NCI-H524 treated with DMSO at 0.1 percent for 48 hours (cell line): ENCODE measurements at regions not wholly inside any gene's neighbourhood (a gene's known extent, or its start where the extent isn't known, plus 50 kb on each side); places are given as distances from the start of the nearest gene placed in this dataset.

Source experiments
- DNase-seq: peaks from one replicate; lab custom pipeline; 2025; lab: John Stamatoyannopoulos, UW

- no peak for DNase-seq
Observed at GRCh38 chr12:105538880-105539279, 208.4 kb downstream of the C12orf75 start.

GRCh38 chr12:105539735-105540134 lies 209.2 kb downstream of the C12orf75 start:
- DNase-seq = no peak

- no peak for DNase-seq
Observed at GRCh38 chr12:105547786-105548185, 217.3 kb downstream of the C12orf75 start.

GRCh38 chr12:105548626-105549025 lies 218.1 kb downstream of the C12orf75 start:
- no peak for DNase-seq

- DNase-seq = no peak
Observed at GRCh38 chr12:105552056-105552455, 221.6 kb downstream of the C12orf75 start.

GRCh38 chr12:105554223-105554678 lies 223.8 kb downstream of the C12orf75 start:
- no peak for DNase-seq

GRCh38 chr12:105554856-105555255 lies 224.4 kb downstream of the C12orf75 start:
- DNase-seq = no peak

GRCh38 chr12:105555556-105556295 lies 225.2 kb downstream of the C12orf75 start:
- no peak for DNase-seq

GRCh38 chr12:105559310-105559709 lies 228.8 kb downstream of the C12orf75 start:
- no peak for DNase-seq

GRCh38 chr12:105561546-105562198 lies 231.2 kb downstream of the C12orf75 start:
- no peak for DNase-seq

GRCh38 chr12:105562199-105562971 lies 231.9 kb downstream of the C12orf75 start:
- DNase-seq = no peak

GRCh38 chr12:105567061-105567460 lies 236.6 kb downstream of the C12orf75 start:
- no peak for DNase-seq

- no peak for DNase-seq
Observed at GRCh38 chr12:105569886-105570285, 239.4 kb downstream of the C12orf75 start.

GRCh38 chr12:105570944-105571343 lies 240.5 kb downstream of the C12orf75 start:
- no peak for DNase-seq

- no peak for DNase-seq
Observed at GRCh38 chr12:105573574-105573973, 243.1 kb downstream of the C12orf75 start.

- DNase-seq = no peak
Observed at GRCh38 chr12:105574056-105574715, 243.7 kb downstream of the C12orf75 start.

- peak; percentile 72 for DNase-seq
Observed at GRCh38 chr12:105575235-105575634, 244.7 kb downstream of the C12orf75 start.

- no peak for DNase-seq
Observed at GRCh38 chr12:105576261-105576660, 245.8 kb downstream of the C12orf75 start.

- DNase-seq = no peak
Observed at GRCh38 chr12:105580821-105581352, 250.4 kb downstream of the C12orf75 start.

- DNase-seq = no peak
Observed at GRCh38 chr12:105581420-105581819, 250.9 kb downstream of the C12orf75 start.

- DNase-seq = no peak
Observed at GRCh38 chr12:105585107-105585506, 254.6 kb downstream of the C12orf75 start.

- no peak for DNase-seq
Observed at GRCh38 chr12:105587237-105587636, 256.7 kb downstream of the C12orf75 start.
